Osteocyte (in vitro differentiated cells): ENCODE measurements at regions not wholly inside any gene's neighbourhood (a gene's known extent, or its start where the extent isn't known, plus 50 kb on each side); places are given as distances from the start of the nearest gene placed in this dataset.

Source experiments
- DNase-seq: peaks from one replicate; pipeline ENCODE4 v3.0.0; 2021; ENCODE audit warnings: mixed read lengths; ENCODE audit not compliant: unreplicated experiment; ENCODE audit errors: extremely low spot score
- H3K27ac Mint-ChIP-seq: one replicate; pipeline ENCODE4 v1.8.0; 2021; ENCODE audit warnings: mild to moderate bottlenecking, mixed read lengths; ENCODE audit not compliant: unreplicated experiment
- H3K27me3 Mint-ChIP-seq: one replicate; pipeline ENCODE4 v1.8.0; 2021; ENCODE audit warnings: mixed read lengths; ENCODE audit not compliant: unreplicated experiment
- H3K36me3 Mint-ChIP-seq: one replicate; pipeline ENCODE4 v1.8.0; 2021; ENCODE audit warnings: mixed read lengths; ENCODE audit not compliant: unreplicated experiment
- H3K4me1 Mint-ChIP-seq: one replicate; pipeline ENCODE4 v1.8.0; 2021; ENCODE audit warnings: mixed read lengths; ENCODE audit not compliant: unreplicated experiment
- H3K4me3 Mint-ChIP-seq: one replicate; pipeline ENCODE4 v1.8.0; 2021; ENCODE audit warnings: mild to moderate bottlenecking, moderate library complexity, mixed read lengths; ENCODE audit not compliant: unreplicated experiment
- H3K9me3 Mint-ChIP-seq: one replicate; pipeline ENCODE4 v1.8.0; 2021; ENCODE audit warnings: mixed read lengths; ENCODE audit not compliant: unreplicated experiment
- TF ChIP-seq, protein P1 (sequence below): fragments of 200-600 bp; sonication (generic); IDR thresholded peaks from 2 replicates; pipeline ENCODE4 v1.5.0; 2021; ENCODE audit warnings: antibody characterized with exemption, mild to moderate bottlenecking, moderate library complexity

DNA sequence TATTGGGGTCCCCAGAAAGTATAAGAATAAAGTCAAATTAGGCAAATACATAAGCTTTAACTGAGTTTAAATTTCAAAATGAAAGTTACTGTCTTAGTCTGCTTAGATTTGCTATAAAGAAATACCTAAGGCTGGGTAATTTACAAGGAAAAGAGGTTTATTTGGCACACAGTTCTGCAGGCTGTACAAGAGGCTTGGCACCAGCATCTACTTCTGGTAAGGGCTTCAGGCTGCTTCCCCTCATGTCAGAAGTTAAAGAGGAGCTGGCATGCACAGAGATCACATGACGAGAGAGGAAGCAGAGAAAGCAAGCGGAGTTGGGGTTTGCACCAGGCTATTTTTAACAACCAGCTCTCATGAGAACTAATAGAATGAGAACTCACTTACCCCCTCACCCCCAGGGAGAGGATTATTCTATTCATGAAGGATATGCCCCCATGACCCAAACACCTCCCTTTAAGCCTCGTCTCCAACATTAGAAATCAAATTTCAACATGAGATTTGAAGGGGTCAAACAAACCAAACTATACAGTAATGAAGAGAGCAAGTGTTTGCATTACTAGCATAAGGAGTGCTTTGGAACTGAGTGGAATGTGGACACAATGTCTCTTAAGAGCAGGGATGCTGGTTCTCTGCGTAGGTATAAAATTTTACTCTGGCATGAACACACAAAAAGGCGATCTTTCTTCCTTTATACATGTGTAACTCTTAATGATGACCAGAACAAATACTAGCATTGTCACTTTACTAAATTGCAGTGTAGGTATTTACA lies 292.8 kb upstream of the PMFBP1 start:
- Mint-ChIP-seq H3K36me3 (no peaks in the 10 kb centered on the region), H3K27ac (no peak overlapping the region)
- DNase-seq: no peak

DNA sequence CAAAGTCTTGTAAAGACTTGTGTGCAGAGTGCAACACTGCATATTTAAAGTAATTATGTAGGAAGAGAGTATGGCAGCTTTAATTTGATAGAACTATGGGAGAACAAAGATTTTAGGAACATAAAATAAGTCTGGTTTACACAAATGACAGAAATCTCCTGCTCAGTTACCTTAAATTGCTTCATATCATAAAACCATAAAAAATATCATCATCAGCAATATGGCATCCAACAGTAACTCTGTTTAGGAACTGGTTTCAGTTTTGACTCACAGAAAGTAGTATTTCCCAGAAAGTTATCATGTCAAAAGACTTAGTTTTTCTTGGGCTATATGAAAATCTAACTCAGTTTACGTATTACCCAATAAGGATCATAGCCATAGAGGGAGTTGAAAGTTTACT lies 292.1 kb upstream of the PMFBP1 start:
- Mint-ChIP-seq H3K27ac (no peak overlapping the region), H3K4me1 (peaks cover 18% of the 10 kb centered on the region), H3K27me3 (no peaks in the 10 kb centered on the region), H3K36me3 (no peaks in the 10 kb centered on the region), H3K9me3 (peaks cover 12% of the 10 kb centered on the region), H3K4me3 (no peak overlapping the region)
- TF ChIP-seq, protein P1, sequence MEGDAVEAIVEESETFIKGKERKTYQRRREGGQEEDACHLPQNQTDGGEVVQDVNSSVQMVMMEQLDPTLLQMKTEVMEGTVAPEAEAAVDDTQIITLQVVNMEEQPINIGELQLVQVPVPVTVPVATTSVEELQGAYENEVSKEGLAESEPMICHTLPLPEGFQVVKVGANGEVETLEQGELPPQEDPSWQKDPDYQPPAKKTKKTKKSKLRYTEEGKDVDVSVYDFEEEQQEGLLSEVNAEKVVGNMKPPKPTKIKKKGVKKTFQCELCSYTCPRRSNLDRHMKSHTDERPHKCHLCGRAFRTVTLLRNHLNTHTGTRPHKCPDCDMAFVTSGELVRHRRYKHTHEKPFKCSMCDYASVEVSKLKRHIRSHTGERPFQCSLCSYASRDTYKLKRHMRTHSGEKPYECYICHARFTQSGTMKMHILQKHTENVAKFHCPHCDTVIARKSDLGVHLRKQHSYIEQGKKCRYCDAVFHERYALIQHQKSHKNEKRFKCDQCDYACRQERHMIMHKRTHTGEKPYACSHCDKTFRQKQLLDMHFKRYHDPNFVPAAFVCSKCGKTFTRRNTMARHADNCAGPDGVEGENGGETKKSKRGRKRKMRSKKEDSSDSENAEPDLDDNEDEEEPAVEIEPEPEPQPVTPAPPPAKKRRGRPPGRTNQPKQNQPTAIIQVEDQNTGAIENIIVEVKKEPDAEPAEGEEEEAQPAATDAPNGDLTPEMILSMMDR: no peak
- DNase-seq: no peak

More for the DNA sequence above, 292.8 kb upstream of the PMFBP1 start:
- TF ChIP-seq, protein P1: no peak
- Mint-ChIP-seq H3K9me3 (peaks cover 12% of the 10 kb centered on the region), H3K4me3 (no peak overlapping the region), H3K27me3 (no peaks in the 10 kb centered on the region), H3K4me1 (peaks cover 19% of the 10 kb centered on the region)

DNA sequence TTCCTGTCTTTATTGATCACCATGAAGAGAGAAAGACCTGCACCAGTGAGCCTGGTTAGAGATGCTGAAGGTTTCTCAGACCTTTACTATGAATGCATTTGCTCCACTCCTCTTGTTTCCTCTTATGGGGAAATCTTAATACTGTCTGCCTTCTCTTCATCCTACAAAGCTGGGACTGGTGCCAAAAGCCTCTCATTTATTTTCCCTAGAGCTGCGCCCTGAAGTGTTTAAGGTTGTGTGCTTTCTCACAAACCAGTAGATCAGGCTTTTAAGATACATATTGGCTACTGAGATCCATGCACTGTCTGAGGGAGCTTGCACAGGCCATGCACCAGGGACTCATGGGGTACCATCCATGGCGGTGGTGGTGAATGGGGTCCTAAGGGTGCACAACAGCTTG lies 286.1 kb upstream of the PMFBP1 start:
- DNase-seq: no peak
- Mint-ChIP-seq H3K9me3 (peaks cover 27% of the 10 kb centered on the region), H3K4me1 (peaks cover 4% of the 10 kb centered on the region), H3K27me3 (no peaks in the 10 kb centered on the region), H3K4me3 (no peak overlapping the region), H3K27ac (no peak overlapping the region), H3K36me3 (peaks cover 11% of the 10 kb centered on the region)
- TF ChIP-seq, protein P1: no peak

DNA sequence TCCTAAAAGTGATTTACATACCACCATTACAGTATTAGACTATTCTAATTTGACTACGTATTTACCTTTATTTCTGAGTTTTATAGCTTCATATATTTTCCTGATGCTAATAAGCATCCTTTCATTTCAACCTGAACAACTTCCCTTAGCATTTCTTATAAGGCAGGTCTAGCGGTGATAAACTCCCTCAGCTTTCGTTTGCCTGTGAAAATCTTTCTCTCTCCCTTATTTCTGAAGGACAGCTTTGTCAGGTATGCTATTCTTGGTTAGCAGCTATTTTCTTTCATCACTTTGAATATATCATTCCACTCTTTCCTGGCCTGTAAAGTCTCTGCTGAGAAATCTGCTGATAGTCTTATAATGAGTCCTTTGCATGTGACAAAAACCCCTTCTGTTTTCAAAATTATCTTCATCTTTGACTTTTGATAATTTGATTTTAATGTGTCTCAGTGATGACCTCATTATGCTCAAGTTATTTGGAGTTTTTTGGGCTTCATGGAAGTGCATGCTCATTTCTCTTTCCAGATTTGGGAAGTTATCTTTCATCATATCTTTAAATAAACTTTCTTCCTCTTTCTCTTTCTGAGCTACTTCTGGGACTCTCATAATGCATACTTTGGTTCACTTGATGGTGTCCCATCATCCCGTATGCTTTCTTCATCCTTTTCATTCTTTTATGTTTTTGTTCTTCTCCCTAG lies 285.4 kb upstream of the PMFBP1 start:
- Mint-ChIP-seq H3K27ac (no peak overlapping the region), H3K4me1 (peaks cover 4% of the 10 kb centered on the region), H3K27me3 (no peaks in the 10 kb centered on the region), H3K36me3 (peaks cover 14% of the 10 kb centered on the region), H3K4me3 (no peak overlapping the region), H3K9me3 (peaks cover 29% of the 10 kb centered on the region)
- TF ChIP-seq, protein P1: no peak
- no peak for DNase-seq
